Hematopoietic multipotent progenitor cell treated with erythropoietin and hydrocortisone succinate and interleukin-3 and kit ligand, for 4 days (in vitro differentiated cells): ENCODE measurements at regions not wholly inside any gene's neighbourhood (a gene's known extent, or its start where the extent isn't known, plus 50 kb on each side); places are given as distances from the start of the nearest gene placed in this dataset.

Experiments
- DNase-seq: peaks from one replicate; pipeline ENCODE4 v3.0.0-alpha.2; 2015

- no peak for DNase-seq
These were observed 562.7 kb downstream of the PPARGC1A start for GRCh38 chr4:23327120-23327519.

GRCh38 chr4:23324021-23324690 is 565.7 kb downstream of the PPARGC1A start:
- DNase-seq = peak; percentile 52

DNA sequence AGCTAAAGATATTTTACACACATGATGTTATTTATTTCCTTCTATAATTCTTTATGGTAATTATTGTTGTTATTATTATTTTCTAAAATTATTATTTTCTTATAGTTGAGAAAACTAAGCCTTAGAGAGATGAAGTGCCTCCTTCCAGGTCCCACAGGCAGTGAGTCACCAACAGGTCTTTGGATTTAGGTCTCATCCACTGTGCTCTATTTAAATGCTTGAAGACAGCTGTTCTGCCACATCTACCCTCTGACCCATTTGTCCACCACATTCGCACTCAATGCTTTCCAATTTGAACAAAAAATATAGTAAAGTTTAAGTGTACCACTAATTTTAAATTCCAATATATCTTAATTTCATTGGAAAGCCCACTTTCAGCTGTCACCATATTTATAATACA is 566.4 kb downstream of the PPARGC1A start:
- DNase-seq = no peak

DNA sequence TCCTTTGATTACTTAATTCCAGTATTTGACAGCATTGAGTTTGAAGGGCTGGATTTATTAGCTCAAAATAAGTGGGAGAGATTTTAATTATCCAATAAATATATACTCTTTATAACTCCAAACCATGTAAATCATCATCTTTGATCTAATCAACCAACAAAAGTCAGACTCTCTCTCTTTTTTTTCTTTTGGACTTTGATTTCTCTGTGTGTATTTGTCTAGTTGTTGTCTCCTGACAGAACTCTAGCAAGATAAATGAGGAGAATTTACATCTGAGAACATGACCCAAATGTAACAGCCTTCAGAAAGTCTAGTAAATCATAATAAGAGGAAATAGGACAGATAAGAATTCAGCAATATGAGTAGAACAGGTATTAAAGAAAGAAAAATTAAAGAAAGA is 567.1 kb downstream of the PPARGC1A start:
- DNase-seq = no peak

GRCh38 chr4:23320931-23321587 is 568.8 kb downstream of the PPARGC1A start:
- DNase-seq = no peak

DNA sequence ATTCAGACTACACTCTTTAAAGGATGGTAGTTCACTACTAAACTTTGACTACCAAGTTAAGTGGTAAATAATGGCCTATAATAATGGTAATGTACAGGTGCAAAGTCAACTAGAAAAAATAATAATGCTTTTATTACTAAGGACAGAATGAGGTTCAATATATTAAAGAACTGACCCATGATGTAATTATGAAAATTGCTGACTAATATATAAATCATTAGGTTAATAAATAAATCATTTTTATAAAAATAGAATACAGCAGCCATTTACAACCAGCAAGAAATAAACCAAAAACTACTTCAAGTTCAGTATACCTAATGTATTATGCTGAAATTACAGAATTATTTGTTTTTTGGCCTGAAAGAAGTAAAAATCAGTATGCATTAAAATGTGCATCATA is 577.2 kb downstream of the PPARGC1A start:
- DNase-seq = no peak

GRCh38 chr4:23311983-23312382 is 577.9 kb downstream of the PPARGC1A start:
- no peak for DNase-seq

DNA sequence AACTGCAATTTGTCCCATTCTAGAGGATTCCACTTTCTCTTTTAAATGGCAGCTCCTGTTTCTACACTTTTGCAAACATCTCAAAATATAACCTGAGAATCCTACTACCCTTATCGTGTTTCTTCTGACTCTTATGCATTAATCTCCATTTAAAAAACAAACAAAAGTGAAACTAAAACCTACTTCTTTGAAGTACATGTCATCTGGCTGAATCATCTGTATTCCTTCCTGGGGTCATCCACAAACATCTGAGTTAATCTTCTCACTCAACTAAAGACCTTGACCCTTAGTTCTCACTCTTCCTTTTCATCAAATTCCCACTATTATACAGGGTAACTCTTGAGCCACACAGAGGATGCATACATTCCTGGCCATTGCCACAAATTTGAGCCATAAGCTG is 584.8 kb downstream of the PPARGC1A start:
- DNase-seq = no peak

DNA sequence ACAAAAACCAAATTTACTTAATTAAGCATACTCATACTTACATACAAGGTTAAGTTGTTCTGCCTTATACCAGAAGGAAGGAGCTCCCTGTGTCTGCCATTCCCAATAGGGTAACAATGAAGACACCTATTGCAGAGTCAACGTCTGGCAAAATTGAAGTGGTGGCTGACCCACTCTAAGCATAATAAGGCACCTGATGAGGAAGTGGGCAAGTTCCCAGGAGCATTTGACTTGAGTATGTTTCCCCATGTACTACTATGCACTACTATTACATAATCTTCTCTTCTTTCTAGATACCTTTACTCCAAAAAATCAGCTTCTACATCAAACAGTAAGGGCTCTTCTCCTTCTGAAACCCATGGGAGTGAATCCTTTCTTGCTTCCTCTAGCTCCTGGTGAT is 591.5 kb downstream of the PPARGC1A start:
- no peak for DNase-seq

DNA sequence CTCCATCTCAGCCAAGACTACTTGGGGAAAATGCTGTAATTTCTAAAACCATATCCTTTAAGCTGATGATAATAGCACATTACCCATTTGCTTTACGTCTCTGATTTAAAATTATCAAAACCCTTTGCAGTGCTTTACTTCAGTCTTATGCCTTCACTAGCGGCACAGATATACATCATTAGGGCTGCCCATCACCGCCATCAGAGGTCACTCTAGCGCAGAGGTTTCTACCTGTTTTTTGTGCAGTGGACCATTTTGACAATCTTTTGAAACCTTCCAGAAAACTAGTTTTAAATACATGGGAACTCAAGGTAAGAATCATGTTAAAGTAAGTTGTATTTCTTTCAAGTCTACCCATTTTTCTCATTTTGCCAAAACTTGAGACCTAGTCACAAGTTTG is 592.5 kb downstream of the PPARGC1A start:
- DNase-seq = no peak

GRCh38 chr4:23291139-23291538 is 598.4 kb downstream of the GBA3 start:
- DNase-seq = no peak

- no peak for DNase-seq
These were observed 597.9 kb downstream of the GBA3 start for GRCh38 chr4:23290656-23291055.

GRCh38 chr4:23279377-23279986 is 586.7 kb downstream of the GBA3 start:
- peak; percentile 10 for DNase-seq

DNA sequence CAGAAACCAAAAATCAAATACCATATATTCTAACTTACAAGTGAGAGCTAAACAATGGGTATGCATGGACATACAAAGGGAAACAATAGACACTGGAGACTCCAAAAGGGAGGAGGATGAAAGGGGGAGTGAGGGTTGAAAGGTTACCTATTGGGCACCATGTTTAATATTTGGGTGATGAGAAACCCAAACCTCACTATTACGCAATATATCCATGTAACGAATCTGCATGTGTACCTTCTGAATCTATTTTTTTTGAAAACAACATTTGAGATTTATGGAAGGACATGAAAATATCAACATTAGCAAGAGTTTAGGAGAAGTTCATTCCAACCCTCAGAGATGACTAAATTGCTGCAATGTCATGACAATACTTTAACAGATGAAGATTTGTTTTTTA is 586.1 kb downstream of the GBA3 start:
- DNase-seq = no peak

- no peak for DNase-seq
These were observed 583.3 kb downstream of the GBA3 start for GRCh38 chr4:23276076-23276475.

- peak; percentile 42 for DNase-seq
These were observed 576.8 kb downstream of the GBA3 start for GRCh38 chr4:23269566-23269965.

GRCh38 chr4:23268072-23268771 is 575.5 kb downstream of the GBA3 start:
- no peak for DNase-seq

GRCh38 chr4:23266401-23266800 is 573.7 kb downstream of the GBA3 start:
- peak; percentile 3 for DNase-seq

- DNase-seq = peak; percentile 32
These were observed 567.8 kb downstream of the GBA3 start for GRCh38 chr4:23260511-23260910.

DNA sequence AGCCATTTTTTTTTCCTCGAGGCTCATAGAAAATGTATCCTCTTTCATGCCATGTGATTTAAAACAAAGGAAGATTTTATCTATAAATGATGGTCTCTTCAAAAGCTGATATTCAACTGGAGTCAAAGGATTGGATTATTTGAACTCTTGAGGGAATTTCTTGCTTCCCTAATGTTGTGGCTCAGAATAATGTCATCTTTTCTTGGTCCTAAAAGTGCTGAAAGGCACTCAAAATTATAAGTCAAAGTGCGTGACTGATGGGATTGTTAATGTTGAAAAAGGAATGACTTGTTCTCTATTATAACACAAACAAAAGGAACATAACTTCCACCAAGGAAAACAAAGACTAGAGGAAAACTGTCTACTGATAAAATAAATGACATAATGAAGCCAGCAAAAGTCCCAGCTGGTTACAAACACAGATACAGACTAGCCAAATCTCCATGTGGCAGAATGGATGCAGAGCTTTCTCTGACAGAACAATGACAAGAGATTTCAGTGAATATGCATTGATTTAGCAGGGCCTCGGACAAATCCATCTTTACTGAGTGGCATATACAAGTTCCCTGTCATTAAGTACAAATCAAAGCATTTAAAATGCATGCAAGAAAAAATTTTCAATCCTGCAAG is 552.6 kb downstream of the GBA3 start:
- DNase-seq = no peak

DNA sequence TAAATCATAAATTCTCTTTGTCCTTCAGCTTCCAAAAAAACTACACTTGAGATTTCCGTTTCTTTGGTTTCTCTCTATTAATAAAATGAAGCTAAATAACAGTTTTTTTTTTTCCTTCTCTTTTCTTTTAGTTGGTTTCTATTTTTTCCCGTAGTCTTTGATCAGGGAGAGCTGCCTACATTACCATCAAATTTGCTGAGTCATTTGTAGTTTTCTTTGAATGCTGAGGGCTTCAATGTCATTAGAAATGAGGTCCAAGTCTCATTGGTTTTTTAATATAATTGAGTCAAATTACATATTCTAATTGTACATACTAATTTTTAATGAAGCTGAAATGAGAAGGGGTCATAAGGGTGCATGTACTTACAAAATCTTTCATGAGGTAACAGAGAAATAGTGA is 550.2 kb downstream of the GBA3 start:
- DNase-seq = peak; percentile 4

GRCh38 chr4:23241408-23241807 is 548.7 kb downstream of the GBA3 start:
- DNase-seq = no peak

DNA sequence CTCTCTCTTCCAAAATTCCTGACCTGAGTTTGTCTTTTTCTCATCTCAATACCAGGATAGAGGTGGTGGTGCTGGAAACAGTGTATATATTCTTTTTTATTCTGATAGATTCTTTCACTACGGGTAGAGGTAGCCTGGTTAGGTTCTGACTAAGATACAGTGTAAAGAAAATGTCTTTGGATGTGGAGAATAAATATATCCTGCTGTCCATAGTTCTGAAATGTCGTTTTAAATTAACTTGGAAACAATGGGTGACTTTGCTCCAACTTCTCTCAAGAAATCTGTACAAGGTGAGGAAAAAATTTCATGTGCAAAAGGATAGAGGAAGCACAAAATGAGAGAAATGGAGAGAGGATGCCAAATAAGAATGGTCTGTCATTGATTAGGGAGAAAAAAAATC is 546.1 kb downstream of the GBA3 start:
- no peak for DNase-seq
